NCI-H446 treated with DMSO at 0.1 percent for 48 hours (cell line): ENCODE measurements at regions not wholly inside any gene's neighbourhood (a gene's known extent, or its start where the extent isn't known, plus 50 kb on each side); places are given as distances from the start of the nearest gene placed in this dataset.

Source experiments
- DNase-seq: peaks from one replicate; lab custom pipeline; 2025; lab: John Stamatoyannopoulos, UW

- no peak for DNase-seq
Observed at GRCh38 chr11:116413301-116414242, 359.2 kb downstream of the BUD13 start.

DNA sequence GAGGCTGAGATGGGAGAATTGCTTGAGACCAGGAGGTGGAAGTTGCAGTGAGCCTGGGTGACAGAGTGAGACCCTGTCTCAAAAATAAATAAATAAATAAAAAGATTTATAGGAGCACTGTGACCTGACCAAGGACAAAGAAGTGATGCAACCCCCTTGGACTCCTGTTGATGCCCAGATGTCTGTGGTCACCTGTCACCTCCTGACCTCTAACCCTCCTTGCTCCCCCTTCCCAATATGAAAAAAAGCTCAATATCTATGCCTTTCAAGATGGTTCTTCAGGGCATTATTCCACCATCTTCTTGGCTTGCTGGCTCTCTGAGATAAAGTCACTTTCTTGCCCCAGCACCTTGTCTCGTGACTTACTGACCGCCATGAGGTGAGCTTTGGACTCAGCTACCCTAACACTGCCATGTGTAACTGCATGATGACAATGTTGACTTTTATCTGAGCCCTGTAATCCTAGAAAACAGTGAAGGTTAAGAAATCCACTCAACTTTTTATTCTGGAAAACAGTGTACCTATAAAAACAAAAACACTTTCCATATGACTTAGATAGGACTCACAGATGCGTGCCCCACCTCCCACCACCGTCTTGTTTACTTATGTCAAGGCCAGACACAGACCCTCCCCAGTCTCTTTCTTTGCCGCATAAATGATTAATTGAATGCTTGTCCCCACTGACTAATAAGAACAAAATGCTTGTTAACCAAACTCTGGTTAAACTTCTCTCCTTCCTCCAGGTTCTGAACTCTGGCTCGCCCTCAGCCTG is 360.5 kb downstream of the BUD13 start:
- no peak for DNase-seq

GRCh38 chr11:116409238-116409637 is 363.5 kb downstream of the BUD13 start:
- no peak for DNase-seq

DNA sequence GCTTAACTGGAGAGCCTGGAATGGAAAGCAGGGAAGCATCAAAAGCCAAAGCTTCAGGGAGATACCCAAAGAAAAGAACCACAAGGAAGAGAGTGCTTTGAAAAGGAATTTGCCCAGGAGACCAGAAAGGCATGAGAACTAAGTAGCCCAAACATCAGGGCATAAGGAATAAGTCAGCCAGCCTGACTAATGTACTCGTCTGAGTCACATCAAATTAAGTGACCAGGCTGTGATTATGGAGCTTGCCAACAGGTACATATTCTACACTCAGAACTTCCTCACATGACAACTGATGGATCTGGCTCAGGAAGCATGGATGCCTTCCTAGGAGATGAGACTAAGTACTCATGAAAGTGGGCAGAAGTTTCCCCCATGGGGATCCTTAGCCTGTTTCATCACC is 366.7 kb downstream of the BUD13 start:
- no peak for DNase-seq

- no peak for DNase-seq
Observed at GRCh38 chr11:116404462-116404798, 368.4 kb downstream of the BUD13 start.

GRCh38 chr11:116403794-116404461 is 368.9 kb downstream of the BUD13 start:
- DNase-seq = no peak

DNA sequence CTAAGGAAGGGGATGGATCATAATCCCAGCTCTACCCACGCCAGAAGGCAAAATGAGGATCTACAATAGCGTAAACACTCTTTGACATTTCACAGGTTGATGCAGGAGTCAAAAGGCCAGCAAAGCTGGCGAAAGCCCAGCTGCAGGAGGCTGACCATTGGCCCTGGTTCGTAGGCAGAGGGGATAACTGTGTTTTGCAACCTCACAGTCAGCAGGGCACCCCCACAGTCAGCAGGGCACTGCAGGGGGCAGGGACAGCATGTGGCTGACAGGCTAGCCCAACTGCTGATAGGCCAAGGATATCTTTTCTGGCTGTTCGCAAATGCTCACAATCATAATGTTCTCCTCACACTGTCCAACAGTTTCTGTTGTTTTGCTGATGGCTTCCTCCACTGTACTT is 372.7 kb downstream of the BUD13 start:
- DNase-seq = no peak

DNA sequence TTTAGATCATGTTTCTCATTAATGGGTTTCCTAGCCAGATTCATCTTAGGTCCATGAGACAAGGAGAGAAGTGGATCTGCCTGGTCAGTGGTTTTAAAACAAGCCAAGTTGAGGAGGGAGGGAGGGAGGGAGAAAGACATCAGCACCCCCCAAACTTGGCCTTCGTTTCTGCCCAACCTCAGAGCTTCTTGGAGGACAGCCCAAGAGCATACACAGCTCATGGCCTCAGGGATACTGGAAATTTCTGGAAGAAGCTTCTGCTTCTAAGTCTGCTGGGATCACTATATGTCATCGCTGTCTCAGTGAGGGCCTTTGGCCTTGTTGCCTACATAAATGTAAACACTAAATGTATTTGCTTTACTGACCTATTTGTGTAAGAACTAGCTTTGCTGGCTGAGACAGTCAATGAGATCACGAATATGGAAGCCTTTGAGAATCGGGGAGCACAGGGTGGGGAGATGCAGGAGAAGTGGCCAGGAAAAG is 375.1 kb downstream of the BUD13 start:
- no peak for DNase-seq

DNA sequence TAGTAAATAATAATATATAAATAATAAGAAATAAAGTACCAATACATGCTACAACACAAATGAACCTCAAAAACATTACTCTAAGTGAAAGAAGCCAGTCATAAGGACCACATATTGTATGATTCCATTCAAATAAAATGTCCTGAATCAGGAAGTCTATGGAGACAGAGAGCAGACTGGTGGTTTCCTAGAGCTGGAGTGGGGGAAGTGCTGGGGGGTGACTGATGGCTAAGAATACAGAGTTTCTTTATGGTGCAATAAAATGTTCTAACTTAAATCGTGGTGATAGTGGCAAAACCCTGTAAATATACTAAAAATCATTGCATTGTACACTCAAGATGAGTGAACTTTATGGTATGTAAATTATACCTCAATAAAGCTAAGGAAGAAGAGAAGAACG is 376.5 kb downstream of the BUD13 start:
- no peak for DNase-seq

DNA sequence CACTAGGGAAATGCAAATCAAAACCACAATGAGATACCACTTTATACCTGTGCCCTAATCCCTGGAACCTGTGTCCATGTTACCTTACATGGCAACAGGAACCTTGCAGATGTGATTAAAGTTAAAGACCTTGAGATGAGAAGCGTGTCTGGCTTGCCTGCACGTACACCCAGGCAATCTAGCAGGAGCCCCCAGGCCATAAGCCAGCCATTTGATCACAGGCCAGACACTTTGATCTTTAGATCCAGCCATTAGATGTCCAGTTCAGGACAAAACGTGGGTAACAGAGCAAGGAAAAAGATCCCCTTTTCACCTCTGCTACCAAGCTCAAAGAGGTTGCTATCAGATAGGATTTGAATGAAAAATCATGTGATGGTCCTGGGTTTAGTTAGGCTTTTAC is 378.8 kb downstream of the BUD13 start:
- DNase-seq = no peak

DNA sequence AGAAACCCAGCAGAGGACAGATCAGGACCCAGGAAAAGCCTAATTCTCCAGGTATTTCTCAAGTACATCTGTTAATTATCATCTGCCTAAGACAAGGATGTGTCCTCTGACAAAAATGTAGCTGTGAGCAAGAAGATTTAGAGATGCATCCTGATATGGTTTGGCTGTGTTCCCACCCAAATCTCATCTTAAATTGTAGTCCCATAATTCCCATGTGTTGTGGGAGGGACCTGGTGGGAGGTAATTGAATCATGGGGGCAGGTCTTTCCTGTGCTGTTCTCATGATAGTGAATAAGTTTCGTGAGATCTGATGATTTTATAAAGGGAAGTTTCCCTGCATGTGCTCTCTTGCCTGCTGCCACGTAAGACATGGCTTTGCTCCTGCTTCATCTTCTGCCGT is 381.8 kb downstream of the BUD13 start:
- DNase-seq = no peak

DNA sequence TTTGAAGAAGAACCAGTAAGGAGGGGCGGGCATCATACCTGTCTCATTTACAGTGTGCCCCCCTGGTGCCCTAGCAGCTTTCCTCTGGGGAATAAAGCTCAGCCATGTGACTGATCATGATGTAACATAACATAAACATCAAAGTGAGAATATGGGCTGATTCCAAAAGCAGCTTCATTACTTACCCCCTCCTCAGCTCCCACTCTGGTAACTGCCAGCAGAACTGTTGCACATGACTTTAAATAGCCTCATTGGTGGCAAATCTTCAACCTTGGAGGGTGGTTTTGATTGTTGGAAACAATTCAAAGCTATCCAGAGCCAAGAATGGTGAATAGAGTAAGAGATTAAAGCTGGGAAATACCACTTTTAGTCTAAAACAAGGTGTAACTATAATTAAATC is 384.6 kb downstream of the BUD13 start:
- peak; percentile 90 for DNase-seq

DNA sequence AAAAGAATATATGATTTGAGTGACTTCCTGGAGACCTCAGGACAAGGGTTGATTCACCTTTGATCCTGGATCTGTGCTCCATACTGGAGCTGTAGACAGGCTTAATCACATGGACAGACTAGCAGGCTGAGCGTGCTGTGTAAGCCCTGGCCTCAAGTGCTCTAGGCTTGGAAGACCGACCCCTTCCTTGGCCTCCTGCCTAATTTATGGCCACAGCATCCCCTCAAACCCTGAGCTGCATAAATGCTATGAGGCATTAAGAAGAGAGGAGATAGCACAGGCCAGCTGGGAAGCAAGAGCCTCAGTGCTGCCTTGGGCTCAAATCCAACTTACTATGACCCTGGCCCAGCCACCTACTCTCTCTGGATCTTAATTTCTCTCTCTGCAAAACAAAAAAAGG is 385.1 kb downstream of the BUD13 start:
- DNase-seq = peak; percentile 84

GRCh38 chr11:116386118-116386699 is 386.6 kb downstream of the BUD13 start:
- peak; percentile 17 for DNase-seq

- no peak for DNase-seq
Observed at GRCh38 chr11:116384876-116385275, 387.9 kb downstream of the BUD13 start.

DNA sequence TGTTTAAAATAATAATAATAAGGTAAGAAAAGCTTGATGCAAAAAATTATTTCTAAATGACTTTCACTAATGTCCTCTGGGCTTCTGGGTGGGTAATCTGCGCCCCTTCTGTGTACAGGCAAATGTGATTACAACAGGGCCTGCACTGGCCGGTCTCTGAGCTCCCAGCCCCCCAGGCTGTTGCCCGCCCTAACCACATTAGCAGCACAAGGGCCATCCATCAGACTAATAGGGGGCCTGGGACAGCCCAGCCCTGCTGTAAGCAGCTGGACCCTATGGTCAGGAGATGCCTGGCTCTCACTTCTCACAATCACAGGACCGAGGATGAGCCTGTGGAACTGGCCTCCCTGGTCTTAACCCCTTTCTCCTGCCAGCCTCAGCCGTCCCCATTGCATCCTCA is 388.4 kb downstream of the BUD13 start:
- DNase-seq = no peak

DNA sequence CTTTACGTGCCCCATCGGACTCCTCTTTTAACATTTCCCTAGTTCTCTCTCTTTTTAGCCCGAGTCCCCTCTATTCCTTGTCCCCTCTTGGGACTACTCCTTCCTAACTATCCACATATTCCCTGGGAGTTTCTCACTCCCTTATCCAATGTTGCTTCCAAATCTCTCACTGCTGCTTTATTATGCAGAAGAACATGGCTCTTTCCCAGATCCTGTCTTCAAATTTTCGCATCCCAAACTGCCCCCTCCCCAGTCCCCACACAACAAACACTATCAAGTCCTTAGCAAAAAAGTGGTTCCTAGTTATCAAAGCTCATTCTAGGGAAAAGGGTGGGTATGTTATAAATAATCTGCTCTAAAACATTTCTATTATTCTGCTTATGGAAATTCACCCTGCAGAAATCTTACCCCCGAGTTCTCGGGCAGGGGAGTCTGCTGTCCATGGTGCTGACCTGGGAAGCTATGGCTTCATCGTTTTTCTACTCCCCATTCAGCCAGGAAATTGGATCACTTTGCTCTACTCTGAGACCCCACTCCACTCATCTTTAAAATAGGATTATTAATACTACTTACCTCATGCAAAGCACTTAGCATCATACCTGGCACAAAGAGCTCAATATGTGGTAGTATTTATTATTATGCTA is 393.5 kb downstream of the BUD13 start:
- DNase-seq = no peak

GRCh38 chr11:116376547-116376946 is 396.2 kb downstream of the BUD13 start:
- DNase-seq = no peak

DNA sequence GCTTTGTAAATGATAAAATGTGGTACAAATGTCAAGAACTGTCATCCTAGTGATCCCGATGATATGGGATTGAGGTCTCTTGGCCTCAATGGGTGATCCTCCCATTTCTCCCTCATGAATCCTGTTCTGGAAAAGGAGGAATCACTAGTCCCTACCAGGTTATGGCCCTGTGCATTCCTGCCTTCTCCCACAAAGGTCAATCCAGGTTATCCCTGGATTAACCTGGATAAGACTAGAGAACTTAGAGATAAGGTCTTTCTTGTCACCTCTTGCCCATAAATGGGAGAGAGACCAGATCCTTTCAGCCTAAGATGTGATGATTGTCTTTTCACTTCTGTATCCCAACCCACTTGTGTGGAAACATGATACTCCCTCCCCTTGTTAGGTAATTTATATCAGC is 396.7 kb downstream of the BUD13 start:
- DNase-seq = no peak

- DNase-seq = no peak
Observed at GRCh38 chr11:116375221-116375620, 397.6 kb downstream of the BUD13 start.

GRCh38 chr11:116374085-116374484 is 398.7 kb downstream of the BUD13 start:
- no peak for DNase-seq
